Liver (tissue), 8 donors: ENCODE measurements at regions not wholly inside any gene's neighbourhood (a gene's known extent, or its start where the extent isn't known, plus 50 kb on each side); places are given as distances from the start of the nearest gene placed in this dataset.

Source experiments
- DNase-seq: peaks from one replicate; pipeline ENCODE4 v3.0.0-alpha.2; 2017; ENCODE audit warnings: low spot score
- H3K27ac ChIP-seq, 2 donors: one replicate each; pipeline ENCODE4 v1.7.0; 2013; ENCODE audit warnings: inconsistent platforms in 2 of 2, low read length in 2 of 2, control low read depth in 1 of 2, low read depth in 1 of 2, mild to moderate bottlenecking in 1 of 2
- H3K27me3 ChIP-seq, 4 donors: one replicate each; pipeline versions ENCODE4 v1.6.1 to v1.7.0; 2013; ENCODE audit warnings: low read length in 3 of 4, inconsistent platforms in 1 of 4, mild to moderate bottlenecking in 1 of 4, moderate library complexity in 1 of 4; ENCODE audit not compliant: control insufficient read depth in 4 of 4, insufficient read depth in 4 of 4
- H3K36me3 ChIP-seq, 4 donors: one replicate each; pipeline versions ENCODE4 v1.6.1 to v1.7.0; 2013; ENCODE audit warnings: low read length in 3 of 4, mild to moderate bottlenecking in 3 of 4, low read depth in 1 of 4, moderate library complexity in 1 of 4; ENCODE audit not compliant: control insufficient read depth in 4 of 4, insufficient read depth in 3 of 4
- H3K4me1 ChIP-seq, 4 donors: one replicate each; pipeline versions ENCODE4 v1.6.1 to v1.7.0; 2013; ENCODE audit warnings: low read length in 3 of 4, mild to moderate bottlenecking in 3 of 4, moderate library complexity in 1 of 4; ENCODE audit not compliant: control insufficient read depth in 4 of 4, insufficient read depth in 4 of 4
- H3K4me3 ChIP-seq, 3 donors: one replicate each; pipeline versions ENCODE4 v1.6.1 to v1.7.0; 2013; ENCODE audit warnings: low read length in 3 of 3, control low read depth in 1 of 3, low read depth in 1 of 3, mild to moderate bottlenecking in 1 of 3
- H3K9ac ChIP-seq, 2 donors: one replicate each; pipeline ENCODE4 v1.7.0; 2013; ENCODE audit warnings: low read length in 2 of 2, mild to moderate bottlenecking in 2 of 2, moderate library complexity in 2 of 2, control low read depth in 1 of 2, low read depth in 1 of 2
- H3K9me3 ChIP-seq, 4 donors: one replicate each; pipeline versions ENCODE4 v1.6.1 to v1.7.0; 2013; ENCODE audit warnings: low read length in 3 of 4; ENCODE audit not compliant: control insufficient read depth in 4 of 4
- EGR1 ChIP-seq, 2 donors: IDR thresholded peaks; 2 replicates each; pipeline ENCODE4 v1.6.1; 2016 to 2018; ENCODE audit warnings: antibody characterized with exemption in 2 of 2, low read depth in 2 of 2
- FOXA1 ChIP-seq: IDR thresholded peaks from 2 replicates; pipeline ENCODE4 v1.6.1; 2016; ENCODE audit warnings: antibody characterized with exemption
- FOXA2 ChIP-seq: IDR thresholded peaks from 2 replicates; pipeline ENCODE4 v1.6.1; 2016; ENCODE audit warnings: antibody characterized with exemption
- GABPA ChIP-seq, 2 donors: IDR thresholded peaks in 1 of 2; conservative IDR thresholded peaks in 1 of 2; 2 replicates each; pipeline ENCODE4 v1.6.1; 2016; ENCODE audit warnings: antibody characterized with exemption in 2 of 2, mild to moderate bottlenecking in 1 of 2, moderate library complexity in 1 of 2
- HNF4A ChIP-seq, 2 donors: conservative IDR thresholded peaks; 2 replicates each; pipeline ENCODE4 v1.6.1; 2016; ENCODE audit warnings: antibody characterized with exemption in 2 of 2, mild to moderate bottlenecking in 2 of 2
- HNF4G ChIP-seq: IDR thresholded peaks from 2 replicates; pipeline ENCODE4 v1.6.1; 2016; ENCODE audit warnings: antibody characterized with exemption
- JUND ChIP-seq, 2 donors: IDR thresholded peaks; 2 replicates each; pipeline ENCODE4 v1.6.1; 2016; ENCODE audit warnings: antibody characterized with exemption in 2 of 2
- NR2F2 ChIP-seq: IDR thresholded peaks from 2 replicates; pipeline ENCODE4 v1.6.1; 2016; ENCODE audit warnings: antibody characterized with exemption
- RAD21 ChIP-seq, 2 donors: IDR thresholded peaks; 2 replicates each; pipeline ENCODE4 v1.6.1; 2016; ENCODE audit warnings: antibody characterized with exemption in 2 of 2, mild to moderate bottlenecking in 2 of 2
- RXRA ChIP-seq, 2 donors: IDR thresholded peaks; 2 replicates each; pipeline ENCODE4 v1.6.1; 2017 to 2018; ENCODE audit warnings: antibody characterized with exemption in 2 of 2, mild to moderate bottlenecking in 1 of 2
- SP1 ChIP-seq: IDR thresholded peaks from 2 replicates; pipeline ENCODE4 v1.6.1; 2018; ENCODE audit warnings: antibody characterized with exemption, mild to moderate bottlenecking
- TAF1 ChIP-seq: conservative IDR thresholded peaks from 2 replicates; pipeline ENCODE4 v1.6.1; 2016; ENCODE audit warnings: antibody characterized with exemption, mild to moderate bottlenecking
- YY1 ChIP-seq: IDR thresholded peaks from 2 replicates; pipeline ENCODE4 v1.6.1; 2016; ENCODE audit warnings: antibody characterized with exemption, mild to moderate bottlenecking
- WGBS: extraction: QIAGEN DNeasy Blood & Tissue Kit; methylation state at CpG from one replicate; pipeline ENCODE4 v1.1.7; 2013; 5-methylcytosine and 5-hydroxymethylcytosine counted together
- TF ChIP-seq, protein P1 (sequence below): IDR thresholded peaks from 2 replicates; pipeline ENCODE4 v1.6.1; 2016; ENCODE audit warnings: antibody characterized with exemption
- TF ChIP-seq, protein P2 (sequence below): fragments of 150-350 bp; IDR thresholded peaks from 2 replicates; pipeline ENCODE4 v1.5.1; 2017; ENCODE audit warnings: improper control_type of control experiment, low read depth, low read length; ENCODE audit not compliant: missing input control
- TF ChIP-seq, protein P3 (sequence below): IDR thresholded peaks from 2 replicates; pipeline ENCODE4 v1.6.1; 2016; ENCODE audit warnings: antibody characterized with exemption, mild to moderate bottlenecking
- TF ChIP-seq, protein P4 (sequence below): IDR thresholded peaks from 2 replicates; pipeline ENCODE4 v1.6.1; 2016; ENCODE audit warnings: antibody characterized with exemption
- TF ChIP-seq, protein P5 (sequence below): IDR thresholded peaks from 2 replicates; pipeline ENCODE4 v1.6.1; 2016; ENCODE audit warnings: antibody characterized with exemption
- donor health status: healthy.
- donor health status: healthy.
- donor health status: healthy.
- donor health status: healthy.
- donor health status: healthy.

DNA sequence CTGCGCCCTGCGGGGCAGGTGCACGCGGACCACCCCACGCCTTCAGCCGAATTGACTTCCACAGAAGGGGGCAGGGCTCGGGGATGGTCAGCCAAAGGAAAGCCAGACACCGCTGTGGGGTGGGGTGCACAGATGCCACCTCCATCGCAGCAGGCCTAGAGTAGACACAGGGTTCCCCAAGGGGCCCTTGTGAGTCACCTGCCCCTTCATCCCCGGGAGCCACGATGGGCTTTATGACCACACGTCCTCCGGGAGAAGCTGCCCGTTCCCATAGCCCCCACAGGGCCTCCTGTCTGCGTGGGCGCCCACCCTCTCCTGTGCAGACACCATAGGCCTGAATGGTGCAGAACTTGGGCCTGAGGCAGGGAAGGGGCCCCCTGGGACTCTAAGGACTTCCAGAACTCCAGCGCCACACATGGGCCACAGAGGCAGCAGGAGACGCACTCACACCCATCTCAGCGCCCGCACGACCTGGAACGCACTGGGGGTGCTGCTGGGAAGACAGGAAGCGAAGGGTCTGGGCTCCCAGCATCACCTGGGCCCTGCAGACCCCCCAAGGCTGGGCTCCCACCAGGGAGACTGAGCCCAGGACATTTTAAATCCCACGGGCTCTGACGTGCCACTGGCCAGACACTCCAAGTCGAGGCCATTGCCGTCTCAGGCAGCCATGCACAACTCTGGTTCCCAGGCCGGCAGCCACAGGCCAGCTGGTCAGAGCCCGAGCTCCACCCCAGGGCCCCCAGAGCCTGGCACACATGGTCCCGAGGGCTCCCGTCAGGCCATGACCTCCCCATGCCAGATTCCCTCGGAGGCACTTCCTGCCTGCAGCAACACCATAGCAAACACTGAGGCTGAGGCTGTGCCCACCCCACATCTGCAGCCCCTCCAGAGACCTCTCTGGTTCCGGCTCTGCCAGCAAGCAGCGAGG is 134.2 kb downstream of the DLL1 start:
- H3K4me3 ChIP-seq = no peak overlapping the region
- H3K9me3 ChIP-seq = no peaks in the 10 kb centered on the region
- TF ChIP-seq FOXA2 = no peak
- TF ChIP-seq TAF1 = no peak
- no peak for TF ChIP-seq RXRA (IDR thresholded peaks at IDR 0.05)
- TF ChIP-seq YY1 = no peak
- WGBS = 84% methylated on average over 34 of the region's 34 CpGs
- no peak for DNase-seq
- H3K36me3 ChIP-seq = no peaks in the 10 kb centered on the region
- no peaks in the 10 kb centered on the region for H3K27me3 ChIP-seq
- H3K27ac ChIP-seq = no peak overlapping the region
- H3K4me1 ChIP-seq = peaks cover 0 to 6% (median 1%) of the 10 kb centered on the region in 4 donors
- no peak overlapping the region for H3K9ac ChIP-seq

DNA sequence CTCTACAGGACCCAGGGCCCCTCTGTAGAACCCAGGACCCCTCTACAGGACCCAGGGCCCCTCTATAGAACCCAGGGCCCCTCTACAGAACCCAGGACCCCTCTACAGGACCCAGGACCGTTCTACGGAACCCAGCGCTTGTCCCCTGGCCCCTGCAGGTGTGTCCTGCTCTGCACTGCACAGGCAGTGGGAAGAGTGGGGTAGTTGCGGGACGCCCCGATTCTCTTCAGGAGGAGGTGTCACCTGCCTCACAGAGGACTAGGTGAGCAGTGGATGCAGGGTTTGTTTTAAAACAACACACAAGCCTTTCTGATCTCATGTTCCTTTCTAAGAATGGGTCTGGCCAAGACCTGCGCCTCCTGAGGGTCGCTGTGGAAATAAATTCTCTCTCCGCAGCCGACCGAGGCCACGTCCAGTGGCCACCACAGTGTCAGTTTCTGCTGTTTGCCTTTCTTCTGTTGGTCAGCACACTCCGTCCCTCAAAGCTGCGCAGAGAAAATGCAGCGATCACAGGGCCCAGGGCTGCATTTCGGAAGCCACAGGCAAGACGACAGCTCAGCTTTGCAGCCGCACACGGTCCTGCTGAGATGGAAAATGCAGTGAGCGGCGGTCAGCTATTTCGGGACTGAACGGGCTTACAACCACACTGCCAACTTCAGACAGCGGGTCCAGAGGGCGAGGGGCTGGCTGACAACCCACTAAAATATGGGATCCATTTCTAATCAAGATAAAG is 135.2 kb downstream of the DLL1 start:
- Histone ChIP-seq H3K4me1 (peaks cover 0 to 6% (median 1%) of the 10 kb centered on the region in 4 donors), H3K9ac (no peak overlapping the region), H3K27ac (no peak overlapping the region), H3K27me3 (no peaks in the 10 kb centered on the region), H3K9me3 (no peaks in the 10 kb centered on the region), H3K4me3 (no peak overlapping the region), H3K36me3 (no peaks in the 10 kb centered on the region)
- TF ChIP-seq EGR1 (IDR thresholded peaks at IDR 0.05; ENCODE audit: low read depth in 2 of 2) (no peak), FOXA2 (no peak), RXRA (IDR thresholded peaks at IDR 0.05) (no peak), HNF4G (no peak), RAD21 (IDR thresholded peaks at IDR 0.05) (no peak), NR2F2 (no peak), HNF4A (conservative IDR thresholded peaks at IDR 0.05) (no peak), TAF1 (no peak), SP1 (no peak), GABPA (IDR thresholded peaks at IDR 0.05 in 1 of 2, conservative IDR thresholded peaks at IDR 0.05 in 1 of 2) (no peak), YY1 (no peak), JUND (IDR thresholded peaks at IDR 0.05) (no peak), FOXA1 (no peak)
- TF ChIP-seq, protein P1, sequence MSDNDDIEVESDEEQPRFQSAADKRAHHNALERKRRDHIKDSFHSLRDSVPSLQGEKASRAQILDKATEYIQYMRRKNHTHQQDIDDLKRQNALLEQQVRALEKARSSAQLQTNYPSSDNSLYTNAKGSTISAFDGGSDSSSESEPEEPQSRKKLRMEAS = no peak
- TF ChIP-seq, protein P2, sequence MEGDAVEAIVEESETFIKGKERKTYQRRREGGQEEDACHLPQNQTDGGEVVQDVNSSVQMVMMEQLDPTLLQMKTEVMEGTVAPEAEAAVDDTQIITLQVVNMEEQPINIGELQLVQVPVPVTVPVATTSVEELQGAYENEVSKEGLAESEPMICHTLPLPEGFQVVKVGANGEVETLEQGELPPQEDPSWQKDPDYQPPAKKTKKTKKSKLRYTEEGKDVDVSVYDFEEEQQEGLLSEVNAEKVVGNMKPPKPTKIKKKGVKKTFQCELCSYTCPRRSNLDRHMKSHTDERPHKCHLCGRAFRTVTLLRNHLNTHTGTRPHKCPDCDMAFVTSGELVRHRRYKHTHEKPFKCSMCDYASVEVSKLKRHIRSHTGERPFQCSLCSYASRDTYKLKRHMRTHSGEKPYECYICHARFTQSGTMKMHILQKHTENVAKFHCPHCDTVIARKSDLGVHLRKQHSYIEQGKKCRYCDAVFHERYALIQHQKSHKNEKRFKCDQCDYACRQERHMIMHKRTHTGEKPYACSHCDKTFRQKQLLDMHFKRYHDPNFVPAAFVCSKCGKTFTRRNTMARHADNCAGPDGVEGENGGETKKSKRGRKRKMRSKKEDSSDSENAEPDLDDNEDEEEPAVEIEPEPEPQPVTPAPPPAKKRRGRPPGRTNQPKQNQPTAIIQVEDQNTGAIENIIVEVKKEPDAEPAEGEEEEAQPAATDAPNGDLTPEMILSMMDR = no peak
- TF ChIP-seq, protein P3, sequence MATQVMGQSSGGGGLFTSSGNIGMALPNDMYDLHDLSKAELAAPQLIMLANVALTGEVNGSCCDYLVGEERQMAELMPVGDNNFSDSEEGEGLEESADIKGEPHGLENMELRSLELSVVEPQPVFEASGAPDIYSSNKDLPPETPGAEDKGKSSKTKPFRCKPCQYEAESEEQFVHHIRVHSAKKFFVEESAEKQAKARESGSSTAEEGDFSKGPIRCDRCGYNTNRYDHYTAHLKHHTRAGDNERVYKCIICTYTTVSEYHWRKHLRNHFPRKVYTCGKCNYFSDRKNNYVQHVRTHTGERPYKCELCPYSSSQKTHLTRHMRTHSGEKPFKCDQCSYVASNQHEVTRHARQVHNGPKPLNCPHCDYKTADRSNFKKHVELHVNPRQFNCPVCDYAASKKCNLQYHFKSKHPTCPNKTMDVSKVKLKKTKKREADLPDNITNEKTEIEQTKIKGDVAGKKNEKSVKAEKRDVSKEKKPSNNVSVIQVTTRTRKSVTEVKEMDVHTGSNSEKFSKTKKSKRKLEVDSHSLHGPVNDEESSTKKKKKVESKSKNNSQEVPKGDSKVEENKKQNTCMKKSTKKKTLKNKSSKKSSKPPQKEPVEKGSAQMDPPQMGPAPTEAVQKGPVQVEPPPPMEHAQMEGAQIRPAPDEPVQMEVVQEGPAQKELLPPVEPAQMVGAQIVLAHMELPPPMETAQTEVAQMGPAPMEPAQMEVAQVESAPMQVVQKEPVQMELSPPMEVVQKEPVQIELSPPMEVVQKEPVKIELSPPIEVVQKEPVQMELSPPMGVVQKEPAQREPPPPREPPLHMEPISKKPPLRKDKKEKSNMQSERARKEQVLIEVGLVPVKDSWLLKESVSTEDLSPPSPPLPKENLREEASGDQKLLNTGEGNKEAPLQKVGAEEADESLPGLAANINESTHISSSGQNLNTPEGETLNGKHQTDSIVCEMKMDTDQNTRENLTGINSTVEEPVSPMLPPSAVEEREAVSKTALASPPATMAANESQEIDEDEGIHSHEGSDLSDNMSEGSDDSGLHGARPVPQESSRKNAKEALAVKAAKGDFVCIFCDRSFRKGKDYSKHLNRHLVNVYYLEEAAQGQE = no peak
- TF ChIP-seq, protein P4, sequence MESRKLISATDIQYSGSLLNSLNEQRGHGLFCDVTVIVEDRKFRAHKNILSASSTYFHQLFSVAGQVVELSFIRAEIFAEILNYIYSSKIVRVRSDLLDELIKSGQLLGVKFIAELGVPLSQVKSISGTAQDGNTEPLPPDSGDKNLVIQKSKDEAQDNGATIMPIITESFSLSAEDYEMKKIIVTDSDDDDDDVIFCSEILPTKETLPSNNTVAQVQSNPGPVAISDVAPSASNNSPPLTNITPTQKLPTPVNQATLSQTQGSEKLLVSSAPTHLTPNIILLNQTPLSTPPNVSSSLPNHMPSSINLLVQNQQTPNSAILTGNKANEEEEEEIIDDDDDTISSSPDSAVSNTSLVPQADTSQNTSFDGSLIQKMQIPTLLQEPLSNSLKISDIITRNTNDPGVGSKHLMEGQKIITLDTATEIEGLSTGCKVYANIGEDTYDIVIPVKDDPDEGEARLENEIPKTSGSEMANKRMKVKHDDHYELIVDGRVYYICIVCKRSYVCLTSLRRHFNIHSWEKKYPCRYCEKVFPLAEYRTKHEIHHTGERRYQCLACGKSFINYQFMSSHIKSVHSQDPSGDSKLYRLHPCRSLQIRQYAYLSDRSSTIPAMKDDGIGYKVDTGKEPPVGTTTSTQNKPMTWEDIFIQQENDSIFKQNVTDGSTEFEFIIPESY = no peak
- TF ChIP-seq, protein P5, sequence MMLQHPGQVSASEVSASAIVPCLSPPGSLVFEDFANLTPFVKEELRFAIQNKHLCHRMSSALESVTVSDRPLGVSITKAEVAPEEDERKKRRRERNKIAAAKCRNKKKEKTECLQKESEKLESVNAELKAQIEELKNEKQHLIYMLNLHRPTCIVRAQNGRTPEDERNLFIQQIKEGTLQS = no peak
- WGBS = 92% methylated on average over 25 of the region's 25 CpGs
- DNase-seq = no peak
